ENCODE measurements at regions not wholly inside any gene's neighbourhood (a gene's known extent, or its start where the extent isn't known, plus 50 kb on each side); places are given as distances from the start of the nearest gene placed in this dataset.
"Not testable (repeated sequence)": the region's sequence is repeated elsewhere in the genome, so short reads cannot be mapped to it uniquely, and the experiment has no call there.

DNA sequence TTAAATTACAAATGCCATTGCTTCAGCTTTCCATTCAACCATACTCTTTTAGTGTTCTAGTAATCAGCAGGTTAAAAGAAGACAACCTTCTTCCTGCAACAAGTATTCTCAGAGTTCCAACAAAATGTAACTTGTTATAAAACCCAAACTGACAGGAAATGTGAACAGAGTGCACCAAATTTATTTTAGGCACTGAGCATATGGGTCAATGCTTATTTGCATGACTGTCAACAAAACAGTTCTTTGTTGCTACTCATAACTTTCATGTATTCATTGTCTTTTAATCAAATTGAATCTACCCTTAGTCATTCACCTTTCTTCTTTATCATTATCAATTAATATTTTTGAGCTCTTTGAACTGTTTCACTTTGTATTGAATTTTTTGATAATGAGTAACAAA lies 554.1 kb downstream of the DACH1 start:
- TF ChIP-seq PAX5 (IDR thresholded peaks at IDR 0.05; ENCODE audit: insufficient read depth, low read length, severe bottlenecking) (no peak), SPI1 (IDR thresholded peaks at IDR 0.05; ENCODE audit: low read depth, low read length) (no peak), POLR2AphosphoS5 (IDR thresholded peaks at IDR 0.05; ENCODE audit: low read depth, low read length) (no peak), POU2F2 (IDR thresholded peaks at IDR 0.05; ENCODE audit: low read depth, low read length) (no peak), TAF1 (IDR thresholded peaks at IDR 0.05; ENCODE audit: low read depth, low read length) (no peak), POLR2A (IDR thresholded peaks at IDR 0.05; ENCODE audit: low read depth, low read length) (no peak)
- FAIRE-seq (peak; percentile 28), DNase-seq (ENCODE audit: insufficient read length, low spot score) (no peak)

DNA sequence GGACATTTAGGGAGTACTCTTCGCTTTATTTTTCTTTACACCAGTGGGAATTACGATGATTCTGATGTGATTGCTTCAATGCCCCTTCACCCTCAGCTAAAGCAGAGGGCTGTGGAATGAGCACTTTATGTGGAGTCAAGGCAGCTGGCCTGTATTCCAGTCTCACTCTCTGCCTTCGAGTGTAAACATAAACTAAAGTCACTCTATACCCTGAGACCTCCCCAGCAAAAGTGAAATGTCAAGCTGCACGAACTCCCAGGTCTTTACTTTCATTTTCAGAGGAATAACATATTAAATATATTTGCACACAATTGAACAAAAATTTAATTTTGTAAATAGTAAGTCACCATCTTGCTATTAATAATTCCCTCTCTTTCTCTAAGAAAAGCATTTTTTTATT lies 557.1 kb downstream of the DACH1 start:
- DNase-seq (ENCODE audit: insufficient read length, low spot score) (no peak), FAIRE-seq (no peak)
- TF ChIP-seq POLR2AphosphoS5 (IDR thresholded peaks at IDR 0.05; ENCODE audit: low read depth, low read length) (no peak), SPI1 (IDR thresholded peaks at IDR 0.05; ENCODE audit: low read depth, low read length) (no peak), TAF1 (IDR thresholded peaks at IDR 0.05; ENCODE audit: low read depth, low read length) (no peak), POLR2A (IDR thresholded peaks at IDR 0.05; ENCODE audit: low read depth, low read length) (no peak), POU2F2 (IDR thresholded peaks at IDR 0.05; ENCODE audit: low read depth, low read length) (no peak), PAX5 (IDR thresholded peaks at IDR 0.05; ENCODE audit: insufficient read depth, low read length, severe bottlenecking) (no peak)

DNA sequence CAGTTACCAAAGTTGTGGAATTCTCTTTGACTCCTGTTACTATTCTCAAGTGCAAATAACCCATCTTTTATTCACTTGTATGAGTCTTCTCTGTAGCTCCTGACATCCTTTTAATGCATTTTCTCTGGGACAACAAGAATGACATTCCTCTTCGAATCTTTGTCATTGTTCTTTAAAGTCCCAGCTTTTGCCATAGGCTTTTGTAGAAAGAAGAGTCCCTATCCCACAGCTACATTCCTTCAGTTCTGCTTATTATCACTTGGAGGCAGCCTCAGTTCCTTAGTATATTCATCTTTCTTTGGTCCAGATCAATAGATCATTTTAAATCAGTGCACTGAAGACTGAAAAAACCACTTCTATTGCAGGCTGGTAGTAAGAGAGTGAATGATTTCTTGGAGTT lies 560.2 kb downstream of the DACH1 start:
- FAIRE-seq (no peak), DNase-seq (ENCODE audit: insufficient read length, low spot score) (no peak)
- TF ChIP-seq POLR2A (IDR thresholded peaks at IDR 0.05; ENCODE audit: low read depth, low read length) (no peak), SPI1 (IDR thresholded peaks at IDR 0.05; ENCODE audit: low read depth, low read length) (no peak), TAF1 (IDR thresholded peaks at IDR 0.05; ENCODE audit: low read depth, low read length) (no peak), POLR2AphosphoS5 (IDR thresholded peaks at IDR 0.05; ENCODE audit: low read depth, low read length) (no peak), PAX5 (IDR thresholded peaks at IDR 0.05; ENCODE audit: insufficient read depth, low read length, severe bottlenecking) (no peak), POU2F2 (IDR thresholded peaks at IDR 0.05; ENCODE audit: low read depth, low read length) (no peak)

DNA sequence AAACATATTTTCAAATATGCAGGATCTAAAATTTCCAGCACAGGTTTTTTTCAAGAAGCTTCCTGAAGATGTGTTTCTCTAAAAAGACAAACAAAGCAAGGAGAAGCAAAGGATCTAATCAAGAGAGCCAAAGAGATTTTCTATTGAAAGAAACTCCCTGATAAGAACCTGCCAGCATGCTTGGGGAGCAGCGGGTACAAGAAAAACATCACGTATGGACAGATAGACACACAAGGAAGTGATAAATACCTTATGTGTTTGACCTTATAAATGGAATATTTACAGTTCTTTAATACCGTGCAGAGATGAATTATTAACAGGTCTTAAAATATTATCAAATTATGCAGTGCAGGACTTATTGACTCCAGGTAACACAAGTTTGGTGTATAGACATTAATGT lies 562.1 kb downstream of the DACH1 start:
- DNase-seq (ENCODE audit: insufficient read length, low spot score) (no peak), FAIRE-seq (no peak)
- no peak for TF ChIP-seq POLR2AphosphoS5 (IDR thresholded peaks at IDR 0.05; ENCODE audit: low read depth, low read length)
- no peak for TF ChIP-seq POLR2A (IDR thresholded peaks at IDR 0.05; ENCODE audit: low read depth, low read length)
- no peak for TF ChIP-seq TAF1 (IDR thresholded peaks at IDR 0.05; ENCODE audit: low read depth, low read length)
- TF ChIP-seq SPI1 (IDR thresholded peaks at IDR 0.05; ENCODE audit: low read depth, low read length): no peak
- no peak for TF ChIP-seq POU2F2 (IDR thresholded peaks at IDR 0.05; ENCODE audit: low read depth, low read length)
- TF ChIP-seq PAX5 (IDR thresholded peaks at IDR 0.05; ENCODE audit: insufficient read depth, low read length, severe bottlenecking): no peak

DNA sequence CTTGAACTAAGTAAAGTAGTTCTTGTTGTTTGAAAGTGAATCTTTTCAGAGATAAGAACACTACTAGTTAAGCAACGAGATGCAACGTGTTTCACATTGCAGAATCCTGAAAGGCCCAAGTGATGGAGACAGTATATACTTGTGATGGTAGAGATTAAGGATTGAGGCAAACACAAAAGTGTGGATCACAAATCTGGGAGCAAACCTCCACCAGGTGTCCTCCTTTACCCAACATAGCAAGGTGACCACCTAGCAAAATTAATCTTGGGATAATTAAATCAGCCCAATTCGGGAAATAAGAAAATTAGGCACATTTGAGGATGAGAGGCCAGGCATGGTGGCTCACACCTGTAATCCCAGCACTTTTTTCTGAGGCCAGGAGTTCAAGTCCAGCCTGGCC lies 563.9 kb downstream of the DACH1 start:
- DNase-seq (ENCODE audit: insufficient read length, low spot score): no peak
- FAIRE-seq: no peak
- no peak for TF ChIP-seq POU2F2 (IDR thresholded peaks at IDR 0.05; ENCODE audit: low read depth, low read length)
- TF ChIP-seq POLR2A (IDR thresholded peaks at IDR 0.05; ENCODE audit: low read depth, low read length): no peak
- no peak for TF ChIP-seq POLR2AphosphoS5 (IDR thresholded peaks at IDR 0.05; ENCODE audit: low read depth, low read length)
- TF ChIP-seq PAX5 (IDR thresholded peaks at IDR 0.05; ENCODE audit: insufficient read depth, low read length, severe bottlenecking): no peak
- TF ChIP-seq TAF1 (IDR thresholded peaks at IDR 0.05; ENCODE audit: low read depth, low read length): no peak
- no peak for TF ChIP-seq SPI1 (IDR thresholded peaks at IDR 0.05; ENCODE audit: low read depth, low read length)

DNA sequence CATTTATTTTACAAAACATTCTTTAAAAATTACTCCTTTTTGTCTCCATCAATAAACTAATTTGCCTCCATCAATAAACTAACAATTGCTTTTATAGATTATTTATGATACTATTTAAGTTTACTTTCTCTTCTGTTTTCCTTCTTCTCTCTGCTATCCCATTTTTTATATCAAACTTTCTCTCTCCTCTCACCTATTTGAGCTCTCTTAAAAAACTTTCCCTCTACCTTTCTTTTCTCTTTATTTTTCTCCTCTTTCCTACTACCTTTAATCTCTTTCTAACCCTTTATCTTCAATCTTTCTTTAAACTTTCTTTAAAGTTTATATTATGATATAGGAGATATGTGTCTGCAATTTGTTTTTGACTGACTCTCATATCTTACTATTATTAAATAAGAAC lies 566.4 kb downstream of the DACH1 start:
- FAIRE-seq: no peak
- TF ChIP-seq POLR2A (IDR thresholded peaks at IDR 0.05; ENCODE audit: low read depth, low read length): no peak
- TF ChIP-seq POLR2AphosphoS5 (IDR thresholded peaks at IDR 0.05; ENCODE audit: low read depth, low read length): no peak
- no peak for TF ChIP-seq POU2F2 (IDR thresholded peaks at IDR 0.05; ENCODE audit: low read depth, low read length)
- no peak for TF ChIP-seq SPI1 (IDR thresholded peaks at IDR 0.05; ENCODE audit: low read depth, low read length)
- no peak for TF ChIP-seq TAF1 (IDR thresholded peaks at IDR 0.05; ENCODE audit: low read depth, low read length)
- no peak for TF ChIP-seq PAX5 (IDR thresholded peaks at IDR 0.05; ENCODE audit: insufficient read depth, low read length, severe bottlenecking)
- DNase-seq (ENCODE audit: insufficient read length, low spot score): no peak

DNA sequence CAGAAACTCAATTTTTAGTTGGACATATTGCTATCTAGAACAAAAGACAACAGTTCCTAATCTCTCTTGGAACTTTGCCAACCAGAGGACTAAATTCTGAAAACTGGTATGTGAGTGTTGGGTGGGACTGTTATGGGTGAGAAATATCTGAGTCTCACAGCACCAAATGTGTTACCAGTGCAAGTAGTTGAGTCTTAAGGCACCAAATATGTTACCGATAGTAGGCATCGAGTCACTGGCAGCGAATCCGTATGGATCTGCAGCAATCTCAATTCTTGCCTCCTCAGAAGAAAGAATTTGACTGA lies 575.2 kb downstream of the DACH1 start:
- no peak for FAIRE-seq
- no peak for TF ChIP-seq PAX5 (IDR thresholded peaks at IDR 0.05; ENCODE audit: insufficient read depth, low read length, severe bottlenecking)
- no peak for DNase-seq (ENCODE audit: insufficient read length, low spot score)

DNA sequence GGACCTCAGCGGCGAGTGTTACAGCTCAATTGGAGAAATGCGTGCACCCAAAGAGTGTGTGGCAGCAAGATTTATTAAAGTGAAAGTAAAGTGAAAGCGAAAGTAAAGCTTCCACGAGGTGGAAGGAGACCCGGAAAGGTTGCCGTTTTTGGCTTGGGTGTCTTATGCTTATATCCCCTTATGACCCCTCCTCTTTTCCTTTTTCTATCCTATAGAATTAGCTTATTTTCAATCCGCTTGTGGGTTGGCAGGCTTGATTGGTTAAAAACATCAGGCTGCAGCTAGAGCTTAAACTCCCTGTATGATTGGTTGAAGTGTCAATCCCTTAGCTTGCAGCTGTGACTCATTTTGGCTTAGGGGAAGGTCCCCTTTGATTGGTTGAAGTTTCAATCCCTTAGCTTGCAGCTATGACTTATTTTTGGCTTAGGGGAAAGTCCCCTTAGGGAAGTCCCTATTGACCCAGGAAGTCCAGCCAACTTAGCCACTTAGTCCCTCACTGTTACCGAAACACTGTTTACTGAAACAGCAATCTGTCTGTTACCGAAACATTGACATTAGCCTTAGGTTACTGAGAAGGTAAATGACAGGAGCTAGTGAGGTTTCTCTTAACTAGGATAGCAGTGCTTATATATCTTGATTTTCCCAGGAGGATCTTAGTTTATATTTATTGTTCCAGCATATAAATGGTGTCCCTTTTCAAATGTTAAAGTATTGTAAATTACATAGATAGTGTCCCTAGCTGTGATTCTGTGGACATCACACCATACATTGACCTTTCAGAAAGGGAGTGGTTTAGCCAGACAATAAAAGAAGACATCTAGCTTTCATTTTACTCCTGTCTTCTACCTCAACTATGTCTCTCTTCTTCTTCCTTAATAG lies 575.8 kb downstream of the DACH1 start:
- peak; percentile 94 for FAIRE-seq
- TF ChIP-seq TAF1 (IDR thresholded peaks at IDR 0.05; ENCODE audit: low read depth, low read length) (no peak), POLR2AphosphoS5 (IDR thresholded peaks at IDR 0.05; ENCODE audit: low read depth, low read length) (no peak), SPI1 (IDR thresholded peaks at IDR 0.05; ENCODE audit: low read depth, low read length) (no peak), PAX5 (IDR thresholded peaks at IDR 0.05; ENCODE audit: insufficient read depth, low read length, severe bottlenecking) (no peak), POU2F2 (IDR thresholded peaks at IDR 0.05; ENCODE audit: low read depth, low read length) (no peak), POLR2A (IDR thresholded peaks at IDR 0.05; ENCODE audit: low read depth, low read length) (no peak)
- no peak for DNase-seq (ENCODE audit: insufficient read length, low spot score)

DNA sequence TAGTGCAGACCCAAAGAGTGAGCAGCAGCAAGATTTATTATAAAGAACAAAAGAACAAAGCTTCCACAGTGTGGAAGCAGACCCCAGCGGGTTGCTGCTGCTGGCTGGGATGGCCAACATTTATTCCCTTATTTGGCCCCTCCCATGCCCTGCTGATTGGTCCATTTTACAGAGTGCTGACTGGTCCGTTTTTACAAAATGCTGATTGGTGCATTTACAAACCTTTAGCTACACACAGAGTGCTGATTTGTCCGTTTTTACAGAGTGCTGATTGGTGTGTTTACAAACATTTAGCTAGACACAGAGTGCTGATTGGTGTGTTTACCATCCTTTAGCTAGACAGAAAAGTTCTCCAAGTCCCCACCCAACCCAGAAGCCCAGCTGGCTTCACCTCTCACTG lies 577.0 kb downstream of the DACH1 start:
- FAIRE-seq: peak; percentile 87
- DNase-seq (ENCODE audit: insufficient read length, low spot score): not testable (repeated sequence)

DNA sequence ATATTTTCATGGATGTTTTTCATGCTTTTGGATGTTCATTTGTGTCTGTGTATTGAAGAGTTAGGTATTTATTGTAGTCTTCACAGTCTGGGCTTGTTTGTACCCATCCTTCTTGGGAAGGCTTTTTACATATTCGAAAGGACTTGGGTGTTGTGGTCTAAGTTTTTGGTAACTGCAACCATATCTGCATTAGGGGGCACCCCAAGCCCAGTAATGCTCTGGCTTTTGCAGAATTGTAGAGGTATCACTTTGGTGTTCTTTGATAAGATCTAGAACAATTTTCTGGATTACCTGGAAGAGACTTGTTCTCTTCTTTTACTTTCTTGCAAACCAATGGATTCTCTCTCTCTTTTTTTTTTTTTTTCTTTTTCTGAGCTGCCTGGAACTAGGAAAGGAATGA lies 581.3 kb downstream of the DACH1 start:
- no peak for TF ChIP-seq TAF1 (IDR thresholded peaks at IDR 0.05; ENCODE audit: low read depth, low read length)
- TF ChIP-seq PAX5 (IDR thresholded peaks at IDR 0.05; ENCODE audit: insufficient read depth, low read length, severe bottlenecking): no peak
- TF ChIP-seq POU2F2 (IDR thresholded peaks at IDR 0.05; ENCODE audit: low read depth, low read length): no peak
- no peak for TF ChIP-seq POLR2A (IDR thresholded peaks at IDR 0.05; ENCODE audit: low read depth, low read length)
- no peak for TF ChIP-seq POLR2AphosphoS5 (IDR thresholded peaks at IDR 0.05; ENCODE audit: low read depth, low read length)
- TF ChIP-seq SPI1 (IDR thresholded peaks at IDR 0.05; ENCODE audit: low read depth, low read length): no peak
- DNase-seq (ENCODE audit: insufficient read length, low spot score): no peak
- no peak for FAIRE-seq

Measured in GM12891 (cell line).